HUDEP-2 (cell line): ENCODE measurements at regions not wholly inside any gene's neighbourhood (a gene's known extent, or its start where the extent isn't known, plus 50 kb on each side); places are given as distances from the start of the nearest gene placed in this dataset.

Experiments
- DNase-seq, 76 experiments: peaks; one replicate each; lab custom pipeline; 2025; ENCODE audit not compliant: unreplicated experiment in 76 of 76; lab: John Stamatoyannopoulos, UW

GRCh38 chr1:4085546-4085945 lies 185.5 kb upstream of the C1orf174 start:
- DNase-seq = no peak

GRCh38 chr1:4086085-4086850 lies 186.2 kb upstream of the C1orf174 start:
- no peak for DNase-seq

- no peak for DNase-seq
Measured at GRCh38 chr1:4086921-4087320, 186.8 kb upstream of the C1orf174 start.

- DNase-seq = peak in 1 of 76 experiments; percentile 5
Measured at GRCh38 chr1:4087530-4088420, 187.7 kb upstream of the C1orf174 start.

GRCh38 chr1:4088676-4089075 lies 188.6 kb upstream of the C1orf174 start:
- no peak for DNase-seq

- no peak for DNase-seq
Measured at GRCh38 chr1:4089421-4090175, 189.5 kb upstream of the C1orf174 start.

- no peak for DNase-seq
Measured at GRCh38 chr1:4090556-4090955, 190.5 kb upstream of the C1orf174 start.

GRCh38 chr1:4090976-4091660 lies 191.0 kb upstream of the C1orf174 start:
- no peak for DNase-seq

- DNase-seq = no peak
Measured at GRCh38 chr1:4091996-4092395, 191.9 kb upstream of the C1orf174 start.

- no peak for DNase-seq
Measured at GRCh38 chr1:4093856-4094565, 193.9 kb upstream of the C1orf174 start.

GRCh38 chr1:4095433-4095971 lies 195.4 kb upstream of the C1orf174 start:
- DNase-seq = no peak

GRCh38 chr1:4101459-4102161 lies 201.5 kb upstream of the C1orf174 start:
- DNase-seq = no peak

- no peak for DNase-seq
Measured at GRCh38 chr1:4105300-4105880, 205.3 kb upstream of the C1orf174 start.

- no peak for DNase-seq
Measured at GRCh38 chr1:4106731-4107130, 206.7 kb upstream of the C1orf174 start.

- no peak for DNase-seq
Measured at GRCh38 chr1:4107291-4107690, 207.2 kb upstream of the C1orf174 start.

GRCh38 chr1:4108331-4108730 lies 208.3 kb upstream of the C1orf174 start:
- no peak for DNase-seq

- no peak for DNase-seq
Measured at GRCh38 chr1:4108758-4109627, 208.9 kb upstream of the C1orf174 start.

GRCh38 chr1:4109628-4109940 lies 209.5 kb upstream of the C1orf174 start:
- DNase-seq = no peak
